IMR-90 (cell line): ENCODE measurements at regions not wholly inside any gene's neighbourhood (a gene's known extent, or its start where the extent isn't known, plus 50 kb on each side); places are given as distances from the start of the nearest gene placed in this dataset.

Experiments
- ATAC-seq: fragments of 200-7000 bp; cut with Tn5 transposase; 2 replicates; pipeline ENCODE4 v1.9.1; 2020; ENCODE audit warnings: low read depth, mild to moderate bottlenecking, moderate library complexity
- BruUV-seq: library from RNA; stranded (reverse); fragments of 400-500 nt; replicated peaks from 2 replicates; lab custom pipeline; 2021; lab: Mats Ljungman, UMichigan
- CTCF ChIA-PET: fragments of 300-600 bp; formaldehyde crosslinking; extraction: SDS; loops from one replicate; lab custom pipeline; 2021; ENCODE audit warnings: antibody characterized with exemption; lab: Yijun Ruan, JAX
- POLR2A ChIA-PET: fragments of 300-600 bp; sonication (Branson Sonifier 250); formaldehyde crosslinking; loops from one replicate; lab custom pipeline; 2022; ENCODE audit warnings: antibody characterized with exemption; ENCODE audit not compliant: unreplicated experiment; lab: Charles Lee
- DNase-seq: peaks from one replicate; pipeline ENCODE4 v3.0.0; 2013
- H2AFZ ChIP-seq: replicated peaks from 2 replicates; pipeline ENCODE3; 2013; ENCODE audit warnings: low read length, mild to moderate bottlenecking; ENCODE audit not compliant: poor library complexity
- H2AK5ac ChIP-seq: 2 replicates; pipeline ENCODE4 v1.6.1; 2013; ENCODE audit warnings: low read depth, low read length, inconsistent platforms
- H2AK9ac ChIP-seq: replicated peaks from 2 replicates; pipeline ENCODE3; 2013; ENCODE audit warnings: mild to moderate bottlenecking, low read depth, low read length, moderate library complexity; ENCODE audit not compliant: poor library complexity
- H2BK120ac ChIP-seq: 2 replicates; pipeline ENCODE4 v1.6.1; 2013; ENCODE audit warnings: low read depth, low read length, inconsistent platforms
- H2BK15ac ChIP-seq: 3 replicates; pipeline ENCODE4 v1.6.1; 2013; ENCODE audit warnings: low read depth, low read length, inconsistent platforms
- H2BK20ac ChIP-seq: 2 replicates; pipeline ENCODE4 v1.6.1; 2013; ENCODE audit warnings: low read depth, mild to moderate bottlenecking, inconsistent platforms, low read length, moderate library complexity
- H2BK5ac ChIP-seq: 2 replicates; pipeline ENCODE4 v1.6.1; 2013; ENCODE audit warnings: mild to moderate bottlenecking, low read depth, low read length, inconsistent platforms; ENCODE audit not compliant: poor library complexity, severe bottlenecking
- H3K14ac ChIP-seq: replicated peaks from 2 replicates; pipeline ENCODE4 v1.6.1; 2013; ENCODE audit warnings: low read depth, low read length, inconsistent platforms
- H3K18ac ChIP-seq: 2 replicates; pipeline ENCODE4 v1.6.1; 2013; ENCODE audit warnings: low read depth, low read length, control low read depth
- H3K23ac ChIP-seq: 2 replicates; pipeline ENCODE4 v1.6.1; 2013; ENCODE audit warnings: low read depth, low read length, inconsistent platforms
- H3K27ac ChIP-seq: 2 replicates; pipeline ENCODE4 v1.5.1; 2013; ENCODE audit warnings: mild to moderate bottlenecking, control low read depth, low read length; ENCODE audit not compliant: insufficient read depth
- H3K27me3 ChIP-seq: 2 replicates; pipeline ENCODE4 v1.6.1; 2013; ENCODE audit warnings: low read length; ENCODE audit not compliant: control insufficient read depth, insufficient read depth
- H3K36me3 ChIP-seq: 2 replicates; pipeline ENCODE4 v1.6.1; 2013; ENCODE audit warnings: low read length, mixed read lengths; ENCODE audit not compliant: control insufficient read depth, insufficient read depth
- H3K4ac ChIP-seq: 2 replicates; pipeline ENCODE4 v1.6.1; 2013; ENCODE audit warnings: low read depth, low read length, inconsistent platforms
- H3K4me1 ChIP-seq: 2 replicates; pipeline ENCODE4 v1.6.1; 2013; ENCODE audit warnings: low read length, mixed read lengths; ENCODE audit not compliant: control insufficient read depth, insufficient read depth
- H3K4me2 ChIP-seq: 2 replicates; pipeline ENCODE4 v1.6.1; 2013; ENCODE audit warnings: low read depth, mild to moderate bottlenecking, control low read depth, low read length, moderate library complexity
- H3K4me3 ChIP-seq: 2 replicates; pipeline ENCODE4 v1.5.1; 2013; ENCODE audit warnings: low read depth, mild to moderate bottlenecking, control low read depth, low read length, moderate library complexity; ENCODE audit not compliant: insufficient read depth
- H3K56ac ChIP-seq: 2 replicates; pipeline ENCODE4 v1.6.1; 2013; ENCODE audit warnings: low read length, inconsistent platforms; ENCODE audit not compliant: insufficient read depth; ENCODE audit errors: extremely low read depth
- H3K79me1 ChIP-seq, 2 experiments: 2 replicates each; pipeline ENCODE4 v1.6.1; 2013; ENCODE audit warnings: low read length in 2 of 2, inconsistent platforms in 1 of 2, low read depth in 1 of 2
- H3K9ac ChIP-seq: 2 replicates; pipeline ENCODE4 v1.6.1; 2013; ENCODE audit warnings: low read depth, low read length, control low read depth
- H3K9me1 ChIP-seq: 2 replicates; pipeline ENCODE4 v1.6.1; 2013; ENCODE audit warnings: low read length, inconsistent platforms; ENCODE audit not compliant: insufficient read depth
- H3K9me3 ChIP-seq: 2 replicates; pipeline ENCODE4 v1.6.1; 2013; ENCODE audit warnings: low read length; ENCODE audit not compliant: control insufficient read depth, insufficient read depth
- H4K20me1 ChIP-seq: 2 replicates; pipeline ENCODE4 v1.6.1; 2013; ENCODE audit warnings: low read length, inconsistent platforms; ENCODE audit not compliant: insufficient read depth
- H4K5ac ChIP-seq: 2 replicates; pipeline ENCODE4 v1.6.1; 2013; ENCODE audit warnings: mild to moderate bottlenecking, low read depth, low read length, control low read depth
- H4K8ac ChIP-seq, 2 experiments: 2 replicates each; pipeline ENCODE4 v1.6.1; 2013; ENCODE audit warnings: low read depth in 2 of 2, low read length in 2 of 2, control low read depth in 1 of 2, inconsistent platforms in 1 of 2
- H4K91ac ChIP-seq: 2 replicates; pipeline ENCODE4 v1.6.1; 2013; ENCODE audit warnings: low read depth, low read length, inconsistent platforms; ENCODE audit not compliant: insufficient read depth
- FOS ChIP-seq: fragments of 150-350 bp; IDR thresholded peaks from 2 replicates; pipeline ENCODE4 v1.6.1; 2016; ENCODE audit warnings: low read depth, low read length
- MAFK ChIP-seq: IDR thresholded peaks from 2 replicates; pipeline ENCODE4 v1.6.1; 2012; ENCODE audit warnings: low read depth, low read length, improper control_type of control experiment
- RFX5 ChIP-seq: IDR thresholded peaks from 2 replicates; pipeline ENCODE4 v1.8.0; 2012; ENCODE audit warnings: low read depth, mild to moderate bottlenecking, low read length, moderate library complexity
- WGBS, 2 experiments: methylation state at CpG; one replicate each; pipeline versions ENCODE4 v1.1.5 to v1.1.7; 2013; ENCODE audit warnings: missing lambda C conversion rate in 2 of 2; ENCODE audit not compliant: insufficient read length in 1 of 2; ENCODE audit errors: extremely low coverage in 2 of 2; 5-methylcytosine and 5-hydroxymethylcytosine counted together
- dilution Hi-C: fragments of 300-500 bp; cut with HindIII; formaldehyde crosslinking; loops from one replicate; pipeline ENCODE4 v1.14.3; 2018; ENCODE audit warnings: low sequenced_read_pairs; ENCODE audit not compliant: unreplicated experiment
- in situ Hi-C: fragments of 300-500 bp; cut with MboI; formaldehyde crosslinking; loops from 3 replicates; pipeline ENCODE4 v1.14.3; 2019; ENCODE audit warnings: low sequenced_read_pairs, inconsistent platforms, mixed read lengths
- intact Hi-C: fragments of 100-400 bp; cut with micrococcal nuclease; formaldehyde crosslinking; loops from 2 replicates; pipeline ENCODE4 v1.10.0; 2022

DNA sequence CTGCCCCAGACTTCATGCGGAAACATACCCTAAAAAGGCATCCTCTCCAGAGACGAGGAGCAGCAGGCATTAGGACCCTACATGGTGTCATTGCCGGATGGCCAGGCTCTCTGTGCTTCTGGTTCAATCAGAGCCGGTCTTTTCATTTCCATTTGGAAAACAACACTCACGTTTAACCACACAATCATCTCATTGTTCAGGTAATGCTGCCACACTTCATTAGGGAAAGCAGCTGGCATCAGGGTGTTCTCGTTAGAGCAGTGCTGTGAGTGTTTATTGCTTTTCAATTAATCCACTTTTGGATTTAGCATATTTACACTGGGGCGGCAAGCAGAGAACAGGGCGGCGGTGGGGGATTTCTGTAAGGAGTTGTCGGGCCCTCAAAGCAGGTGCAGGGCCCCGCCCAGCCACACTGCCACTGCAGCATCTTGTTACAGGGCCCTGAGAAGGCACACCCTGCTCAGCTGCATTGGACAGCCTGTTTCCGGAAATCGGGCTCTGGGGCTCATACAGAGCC lies 338.6 kb downstream of the SHANK2 start:
- H3K18ac ChIP-seq = no peak overlapping the region
- no peak overlapping the region for H2AFZ ChIP-seq
- H3K4ac ChIP-seq = no peak overlapping the region
- H2AK5ac ChIP-seq = no peak overlapping the region
- H3K56ac ChIP-seq = no peak overlapping the region
- H4K5ac ChIP-seq = no peak overlapping the region
- dilution Hi-C loops = no loop called here
- no peaks in the 10 kb centered on the region for H4K20me1 ChIP-seq
- DNase-seq (no peak), ATAC-seq (no peak)
- H3K4me3 ChIP-seq = no peak overlapping the region
- no peak overlapping the region for H3K23ac ChIP-seq
- H3K79me1 ChIP-seq = no peaks in the 10 kb centered on the region
- no peak overlapping the region for H3K14ac ChIP-seq
- H2BK120ac ChIP-seq = no peak overlapping the region
- POLR2A ChIA-PET = no interaction called here
- intact Hi-C loops = no loop called here
- no peak overlapping the region for H4K8ac ChIP-seq
- no peaks in the 10 kb centered on the region for H3K9me3 ChIP-seq
- H3K9me1 ChIP-seq = no peaks in the 10 kb centered on the region
- in situ Hi-C loops = no loop called here
- H3K9ac ChIP-seq = no peak overlapping the region
- no peak overlapping the region for H3K27ac ChIP-seq
- H3K36me3 ChIP-seq = no peaks in the 10 kb centered on the region
- no peak overlapping the region; the same call in 1 of the 2 replicates for H3K4me2 ChIP-seq
- no TSS peak for BruUV-seq
- no peaks in the 10 kb centered on the region for H3K27me3 ChIP-seq
- H2BK15ac ChIP-seq = no peak overlapping the region
- no peak for TF ChIP-seq RFX5
- TF ChIP-seq FOS = no peak
- TF ChIP-seq MAFK = no peak
- CTCF ChIA-PET = no interaction called here
- H2BK5ac ChIP-seq = no peak overlapping the region
- H3K4me1 ChIP-seq = no peaks in the 10 kb centered on the region
- no peak overlapping the region for H4K91ac ChIP-seq
- 45% methylated on average over 4 of the region's 13 CpGs; no CpG with 5 or more reads in 1 of the 2 experiments for WGBS, 2 experiments
- no peak overlapping the region for H2AK9ac ChIP-seq
- no peak overlapping the region for H2BK20ac ChIP-seq
